RPMI7951 (cell line): ENCODE measurements at regions not wholly inside any gene's neighbourhood (a gene's known extent, or its start where the extent isn't known, plus 50 kb on each side); places are given as distances from the start of the nearest gene placed in this dataset.
A peak's percentile ranks its signal among the peaks of the same experiment; 100 is the strongest.

ENCODE experiments used
- DNase-seq: peaks from one replicate; pipeline ENCODE4 v3.0.0-alpha.2; 2012; ENCODE audit warnings: low read depth

GRCh38 chr9:126125577-126125976, 201.1 kb upstream of the MVB12B start:
- DNase-seq, result no peak

GRCh38 chr9:126125992-126126409, 200.6 kb upstream of the MVB12B start:
- no peak for DNase-seq

- DNase-seq, result no peak
Observed at GRCh38 chr9:126126807-126127206, 199.8 kb upstream of the MVB12B start.

- DNase-seq, result no peak
Observed at GRCh38 chr9:126127591-126127990, 199.0 kb upstream of the MVB12B start.

- no peak for DNase-seq
Observed at GRCh38 chr9:126128494-126129142, 198.0 kb upstream of the MVB12B start.

GRCh38 chr9:126131066-126132010, 195.3 kb upstream of the MVB12B start:
- DNase-seq, result no peak

- no peak for DNase-seq
Observed at GRCh38 chr9:126132746-126133145, 193.9 kb upstream of the MVB12B start.

- no peak for DNase-seq
Observed at GRCh38 chr9:126144196-126144595, 182.4 kb upstream of the MVB12B start.

GRCh38 chr9:126144603-126145456, 181.8 kb upstream of the MVB12B start:
- DNase-seq, result no peak

- no peak for DNase-seq
Observed at GRCh38 chr9:126145887-126146253, 180.8 kb upstream of the MVB12B start.

- peak; percentile 4 for DNase-seq
Observed at GRCh38 chr9:126146254-126147145, 180.1 kb upstream of the MVB12B start.

- DNase-seq, result no peak
Observed at GRCh38 chr9:126147186-126147935, 179.3 kb upstream of the MVB12B start.

- DNase-seq, result no peak
Observed at GRCh38 chr9:126147936-126148870, 178.4 kb upstream of the MVB12B start.

- DNase-seq, result no peak
Observed at GRCh38 chr9:126148994-126149393, 177.6 kb upstream of the MVB12B start.

GRCh38 chr9:126149661-126150060, 177.0 kb upstream of the MVB12B start:
- DNase-seq, result no peak

- DNase-seq, result no peak
Observed at GRCh38 chr9:126150411-126151030, 176.1 kb upstream of the MVB12B start.

- no peak for DNase-seq
Observed at GRCh38 chr9:126151031-126151685, 175.5 kb upstream of the MVB12B start.

- no peak for DNase-seq
Observed at GRCh38 chr9:126151686-126152134, 174.9 kb upstream of the MVB12B start.
